ENCODE measurements at regions not wholly inside any gene's neighbourhood (a gene's known extent, or its start where the extent isn't known, plus 50 kb on each side); places are given as distances from the start of the nearest gene placed in this dataset.

DNA sequence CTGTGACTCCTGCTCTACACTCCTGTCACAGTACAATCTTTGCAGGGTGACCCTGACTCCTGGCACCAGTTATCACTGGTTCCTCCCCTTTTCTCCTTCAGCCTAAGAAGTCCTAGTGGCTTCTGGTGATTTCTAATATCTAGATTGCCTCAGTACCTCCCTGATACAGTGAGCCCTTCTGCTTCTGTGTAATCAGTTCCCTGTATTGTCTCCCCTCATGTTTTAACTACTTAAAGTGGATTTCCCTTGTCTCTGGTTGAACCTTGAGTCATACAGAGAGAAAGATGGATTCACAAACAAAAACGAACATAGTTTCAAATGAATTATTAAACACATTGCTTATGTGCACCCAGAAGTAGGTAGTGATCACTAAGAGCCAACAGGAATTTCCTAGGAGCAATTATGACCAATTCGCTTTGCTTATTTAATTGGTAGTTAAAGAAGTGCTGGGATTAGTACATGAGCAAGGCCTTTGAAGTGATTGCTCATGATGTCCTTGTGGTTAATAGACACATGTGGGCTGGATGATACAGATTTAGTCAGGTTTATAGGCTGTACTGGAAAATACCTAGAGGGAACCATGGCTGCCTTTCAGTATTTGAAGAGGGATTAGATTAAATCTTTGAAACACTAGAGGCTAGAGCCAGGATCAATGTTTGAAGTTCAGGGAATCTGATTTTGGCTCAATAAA is 145.8 kb upstream of the MEF2C start:
- DNase-seq (ENCODE audit: low spot score): peak; percentile 54

DNA sequence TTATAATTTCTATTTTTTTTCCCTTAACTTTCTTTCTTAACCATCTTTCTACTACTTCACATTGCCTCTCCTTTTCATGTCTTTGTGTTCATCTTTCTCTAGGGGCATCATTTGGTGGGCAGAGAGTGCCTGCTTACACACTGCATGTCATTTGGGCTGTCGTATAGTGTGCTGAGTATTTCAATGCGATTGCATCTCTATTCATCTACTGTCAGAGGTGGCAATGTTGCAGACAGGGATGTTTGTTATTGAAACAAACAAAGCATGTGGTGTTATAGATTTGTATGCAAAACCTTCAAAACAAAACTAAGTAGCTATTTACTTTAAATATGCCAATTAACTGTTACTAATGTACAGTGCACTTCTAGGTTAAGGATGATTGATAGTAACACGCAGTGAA is 141.1 kb upstream of the MEF2C start:
- DNase-seq (ENCODE audit: low spot score): no peak

DNA sequence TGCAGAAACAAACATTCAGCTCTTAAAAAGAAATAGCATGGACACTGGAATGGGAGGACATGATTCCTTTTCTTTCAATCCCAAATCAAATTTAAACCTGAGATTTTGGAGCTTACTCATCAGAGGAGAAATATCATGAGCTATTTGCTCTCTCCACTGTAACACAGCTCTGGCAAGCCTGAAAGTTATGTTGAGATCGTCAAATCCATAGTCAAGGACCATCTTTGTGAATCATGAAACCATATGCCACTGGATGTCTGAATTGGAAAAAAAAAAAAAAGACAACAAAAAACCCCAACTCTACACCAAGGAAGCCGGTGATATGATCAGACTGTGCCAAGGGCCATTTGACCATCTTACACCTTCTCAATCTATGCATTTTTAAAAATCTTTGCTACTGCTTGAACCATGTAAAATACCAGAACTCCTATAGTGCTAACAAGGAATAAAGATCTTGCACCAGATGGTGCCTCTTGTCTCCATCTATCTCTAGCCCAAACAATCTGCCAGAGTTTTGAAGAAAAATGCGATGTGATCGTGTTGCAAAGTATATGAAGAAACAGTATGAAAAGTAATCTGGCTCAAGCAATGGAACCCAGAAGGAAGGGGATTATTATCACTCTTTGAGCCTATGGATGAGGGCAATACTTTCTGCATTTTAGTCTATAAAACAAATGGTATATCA is 138.1 kb upstream of the MEF2C start:
- no peak for DNase-seq (ENCODE audit: low spot score)

DNA sequence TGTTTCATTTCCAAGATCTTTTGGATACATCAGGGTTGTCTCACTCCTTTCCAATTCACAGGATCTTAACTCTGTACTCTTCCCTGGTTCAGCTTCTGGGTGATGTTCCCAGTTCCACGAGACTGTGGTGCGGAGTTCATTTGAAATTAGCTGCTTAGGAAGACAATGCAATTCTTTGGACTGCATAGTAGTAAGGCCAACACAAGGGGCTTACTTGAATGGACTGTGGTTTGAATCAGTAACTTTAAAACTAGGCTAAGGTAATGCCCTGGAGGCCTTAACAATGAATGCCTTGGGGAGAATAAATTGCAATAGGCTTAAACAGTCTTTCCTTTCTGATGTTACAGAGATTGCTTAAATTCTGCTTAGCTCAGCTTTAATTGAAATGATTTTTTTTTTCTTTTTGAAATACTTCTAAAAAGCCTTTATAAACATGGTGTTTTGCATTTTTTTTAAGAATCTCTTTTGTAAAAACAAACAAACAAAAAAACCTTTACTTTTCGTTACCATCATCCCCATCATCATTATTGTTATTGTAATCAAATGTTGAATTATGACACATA is 133.8 kb upstream of the MEF2C start:
- DNase-seq (ENCODE audit: low spot score): no peak

DNA sequence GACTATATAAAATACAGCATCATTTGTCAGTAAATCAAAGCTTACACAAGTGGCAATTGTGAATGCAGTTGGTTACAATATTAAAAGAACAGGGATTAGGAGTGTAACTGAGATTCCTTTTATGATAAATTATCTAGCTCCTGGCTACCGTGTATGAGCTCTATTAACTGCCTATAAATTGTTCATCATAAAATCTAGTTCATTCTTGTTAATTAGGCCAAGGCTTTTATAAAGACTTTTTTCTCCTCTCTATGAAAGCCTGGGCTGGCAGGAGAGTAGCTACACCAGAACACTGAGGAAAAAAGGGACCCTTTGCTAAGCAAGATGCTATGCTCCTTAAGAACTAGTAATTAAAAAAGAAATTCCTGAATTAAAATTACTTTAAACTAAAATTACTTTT is 132.4 kb upstream of the MEF2C start:
- no peak for DNase-seq (ENCODE audit: low spot score)

DNA sequence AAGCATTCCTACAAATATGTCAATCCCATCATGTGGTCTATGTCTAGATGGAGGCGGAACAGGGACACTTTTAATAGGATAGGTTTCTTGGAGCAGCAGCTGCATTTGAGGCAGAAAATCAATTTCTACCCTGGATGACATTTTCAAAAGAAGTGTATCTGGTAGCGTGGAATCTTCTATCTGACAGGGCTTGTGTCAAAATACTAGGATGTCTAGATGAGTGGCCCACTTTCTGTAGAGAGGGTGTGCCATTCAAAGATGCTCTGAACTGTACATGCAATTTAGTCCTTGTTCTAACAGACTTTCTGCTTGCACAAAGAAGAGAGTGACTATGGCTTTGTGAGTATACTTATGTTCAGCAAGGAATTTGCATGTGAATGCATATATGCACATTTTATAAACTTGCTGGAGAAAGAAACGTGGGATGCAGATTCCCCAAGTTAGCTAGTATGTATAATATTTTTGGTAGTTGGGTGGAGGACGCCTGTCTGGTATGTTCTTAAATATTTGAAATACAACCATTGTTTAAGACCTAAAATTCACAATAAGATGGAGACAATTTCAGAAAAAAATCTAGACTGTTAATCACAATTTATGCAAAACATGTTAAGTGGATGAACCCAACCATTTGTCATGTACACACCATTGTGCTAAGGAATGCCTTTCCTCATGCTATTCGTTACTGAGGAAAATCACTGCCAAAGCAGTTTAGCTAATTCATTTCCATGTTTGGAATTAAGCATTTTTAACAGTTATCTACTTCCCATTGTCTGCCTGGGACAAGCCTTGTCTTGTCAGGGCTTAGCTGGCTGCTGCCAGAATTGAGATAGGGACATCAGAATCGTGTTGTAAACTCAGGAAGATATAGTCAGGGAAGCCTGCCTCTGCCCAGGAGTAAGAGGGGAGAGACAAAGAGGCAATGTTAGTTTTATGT is 129.1 kb upstream of the MEF2C start:
- no peak for DNase-seq (ENCODE audit: low spot score)

DNA sequence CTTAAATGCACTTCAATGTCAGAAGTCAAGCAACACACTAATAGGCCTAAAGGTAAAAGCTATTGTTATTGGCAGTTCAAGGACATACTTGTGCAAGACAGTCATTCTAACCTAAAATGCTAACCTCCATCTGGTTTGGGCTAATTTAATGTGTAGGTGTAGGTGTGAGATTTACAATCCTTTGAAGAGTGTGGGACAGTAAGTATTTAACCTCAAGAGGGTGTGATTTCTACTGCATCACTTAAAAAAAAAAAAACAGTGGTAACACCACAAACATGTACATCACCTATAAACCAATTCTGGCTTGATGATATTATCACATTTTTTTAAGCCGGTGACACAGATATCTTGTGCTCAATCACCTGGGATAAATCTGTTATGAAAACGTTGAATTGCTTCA is 127.5 kb upstream of the MEF2C start:
- DNase-seq (ENCODE audit: low spot score): peak; percentile 67

DNA sequence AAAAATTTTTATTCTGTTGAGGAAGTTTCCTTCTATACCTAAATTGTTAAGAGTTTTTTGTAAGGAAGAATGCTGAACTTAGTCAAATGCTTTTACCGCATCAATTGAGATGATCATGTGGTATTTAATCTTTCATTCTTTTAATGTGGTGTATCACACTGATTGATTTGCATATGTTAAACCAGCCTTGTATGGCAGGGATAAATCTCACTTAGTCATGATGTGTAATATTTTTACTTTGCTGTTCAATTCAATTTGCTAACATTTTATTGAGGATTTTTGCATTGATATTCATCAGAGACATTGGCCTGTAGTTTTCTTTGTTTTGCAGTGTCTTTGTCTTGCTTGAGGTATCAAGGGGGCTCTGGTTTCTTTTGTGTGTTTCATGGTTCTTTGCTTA is 125.3 kb upstream of the MEF2C start:
- no peak for DNase-seq (ENCODE audit: low spot score)

DNA sequence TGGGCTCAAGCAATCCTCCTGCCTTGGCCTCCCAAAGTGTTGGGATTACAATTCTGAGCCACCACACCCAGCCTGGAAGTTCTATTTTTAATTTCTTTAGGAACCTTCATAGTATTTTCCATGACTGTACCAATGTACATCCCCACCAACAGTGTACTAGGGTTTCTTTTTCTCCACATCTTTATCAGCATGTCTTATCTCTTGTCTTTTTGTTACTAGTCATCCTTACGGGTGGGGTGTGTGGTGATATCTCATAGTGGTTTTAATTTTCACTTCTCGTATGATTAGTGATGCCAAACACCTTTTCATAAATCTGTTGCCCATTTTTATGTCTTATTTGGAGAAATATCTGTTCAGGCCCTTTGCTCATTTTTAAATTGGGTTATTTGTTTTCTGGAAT is 123.0 kb upstream of the MEF2C start:
- DNase-seq (ENCODE audit: low spot score): no peak

DNA sequence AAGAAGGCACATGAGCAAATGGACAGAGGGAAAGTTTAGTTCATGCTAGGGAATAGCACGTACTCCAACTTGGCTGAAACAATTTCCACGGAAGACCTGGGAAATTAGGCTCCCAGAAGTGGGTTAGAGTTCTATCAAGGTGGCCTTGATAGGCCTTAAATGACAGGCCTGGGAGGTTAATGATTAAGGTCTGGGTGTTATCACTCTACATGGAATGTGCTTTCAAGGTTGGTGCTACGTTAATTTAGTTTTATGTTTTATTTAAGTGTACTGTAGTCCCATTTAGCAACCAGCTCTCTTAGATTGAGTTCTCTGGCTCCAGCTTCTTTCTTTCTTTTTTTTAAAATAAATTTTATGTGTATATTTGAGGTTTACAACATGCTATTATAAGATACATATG is 121.4 kb upstream of the MEF2C start:
- DNase-seq (ENCODE audit: low spot score): no peak

DNA sequence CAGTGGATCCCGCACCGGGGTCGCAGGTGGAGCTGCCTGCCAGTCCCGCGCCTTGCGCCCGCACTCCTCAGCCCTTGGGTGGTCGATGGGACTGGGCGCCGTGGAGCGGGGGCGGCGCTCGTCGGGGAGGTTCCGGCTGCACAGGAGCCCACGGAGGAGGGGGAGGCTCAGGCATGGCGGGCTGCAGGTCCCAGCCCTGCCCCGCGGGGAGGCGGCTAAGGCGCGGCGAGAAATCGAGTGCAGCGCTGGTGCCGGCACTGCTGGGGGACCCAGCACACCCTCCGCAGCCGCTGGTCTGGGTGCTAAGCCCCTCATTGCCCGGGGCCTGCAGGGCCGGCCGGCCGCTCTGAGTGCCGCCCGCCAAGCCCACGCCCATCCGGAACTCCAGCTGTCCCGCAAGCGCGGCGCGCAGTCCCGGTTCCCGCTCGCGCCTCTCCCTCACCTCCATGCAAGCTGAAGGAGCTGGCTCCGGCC is 120.6 kb upstream of the MEF2C start:
- DNase-seq (ENCODE audit: low spot score): no peak

DNA sequence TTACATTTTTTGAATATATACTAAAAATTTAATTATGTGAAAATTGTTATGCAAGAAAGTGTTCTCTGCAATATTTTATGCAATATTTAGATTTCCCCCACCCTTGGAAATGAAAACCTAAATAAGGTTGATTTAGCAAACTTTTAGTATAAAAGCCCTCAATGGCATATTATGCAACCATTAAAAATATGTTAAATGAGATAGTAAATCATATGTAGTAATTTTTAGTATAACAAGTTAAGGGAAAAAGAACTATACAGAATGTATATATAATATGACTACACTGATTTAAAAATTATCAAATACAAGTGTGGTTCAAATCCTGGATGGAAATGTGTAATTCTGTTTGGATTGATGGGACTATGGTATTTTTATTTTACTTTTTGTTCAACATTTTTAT is 116.9 kb upstream of the MEF2C start:
- no peak for DNase-seq (ENCODE audit: low spot score)

- no peak for DNase-seq (ENCODE audit: low spot score)
Measured at GRCh38 chr5:88997937-88998336, 115.0 kb upstream of the MEF2C start.

GRCh38 chr5:88984040-88984439 is 101.1 kb upstream of the MEF2C start:
- no peak for DNase-seq (ENCODE audit: low spot score)

DNA sequence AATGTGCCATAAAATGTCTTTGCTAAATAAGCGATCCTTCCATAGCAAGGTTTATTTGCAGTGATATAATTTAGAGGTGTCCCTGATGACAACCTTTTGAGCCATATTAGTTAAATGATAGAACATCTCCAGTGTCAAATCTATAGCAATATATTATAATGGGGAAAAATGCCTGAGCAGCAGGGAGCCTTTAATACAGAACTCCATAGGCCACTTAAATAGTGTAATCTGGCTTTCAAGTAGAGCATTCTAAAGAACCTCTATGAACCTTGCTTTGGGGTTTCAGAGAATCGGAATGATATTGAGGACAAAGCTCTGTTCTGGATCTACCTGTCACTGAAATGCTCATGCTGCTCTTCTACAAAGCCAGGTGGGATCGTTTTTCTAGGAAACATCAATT is 96.7 kb upstream of the MEF2C start:
- no peak for DNase-seq (ENCODE audit: low spot score)

GRCh38 chr5:88979244-88979643 is 96.3 kb upstream of the MEF2C start:
- no peak for DNase-seq (ENCODE audit: low spot score)

DNA sequence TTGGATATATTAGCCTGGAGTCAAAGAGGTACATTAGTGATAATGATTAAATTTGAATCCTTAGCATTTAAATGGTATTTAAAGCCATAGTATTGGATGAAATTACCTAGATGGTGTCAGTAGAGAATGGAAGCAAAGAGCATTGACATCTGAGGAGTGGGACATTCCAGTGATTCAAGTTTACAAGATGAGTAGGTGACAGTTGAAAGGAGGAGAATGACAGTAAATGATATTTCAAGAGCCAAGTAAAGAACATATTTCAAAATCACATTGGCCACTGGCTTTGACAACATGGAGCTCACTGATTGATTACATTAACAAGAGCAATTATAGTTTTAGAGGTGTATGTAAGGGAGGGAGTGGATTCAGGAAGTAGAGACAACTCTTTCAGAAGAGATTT is 93.9 kb upstream of the MEF2C start:
- DNase-seq (ENCODE audit: low spot score): no peak

DNA sequence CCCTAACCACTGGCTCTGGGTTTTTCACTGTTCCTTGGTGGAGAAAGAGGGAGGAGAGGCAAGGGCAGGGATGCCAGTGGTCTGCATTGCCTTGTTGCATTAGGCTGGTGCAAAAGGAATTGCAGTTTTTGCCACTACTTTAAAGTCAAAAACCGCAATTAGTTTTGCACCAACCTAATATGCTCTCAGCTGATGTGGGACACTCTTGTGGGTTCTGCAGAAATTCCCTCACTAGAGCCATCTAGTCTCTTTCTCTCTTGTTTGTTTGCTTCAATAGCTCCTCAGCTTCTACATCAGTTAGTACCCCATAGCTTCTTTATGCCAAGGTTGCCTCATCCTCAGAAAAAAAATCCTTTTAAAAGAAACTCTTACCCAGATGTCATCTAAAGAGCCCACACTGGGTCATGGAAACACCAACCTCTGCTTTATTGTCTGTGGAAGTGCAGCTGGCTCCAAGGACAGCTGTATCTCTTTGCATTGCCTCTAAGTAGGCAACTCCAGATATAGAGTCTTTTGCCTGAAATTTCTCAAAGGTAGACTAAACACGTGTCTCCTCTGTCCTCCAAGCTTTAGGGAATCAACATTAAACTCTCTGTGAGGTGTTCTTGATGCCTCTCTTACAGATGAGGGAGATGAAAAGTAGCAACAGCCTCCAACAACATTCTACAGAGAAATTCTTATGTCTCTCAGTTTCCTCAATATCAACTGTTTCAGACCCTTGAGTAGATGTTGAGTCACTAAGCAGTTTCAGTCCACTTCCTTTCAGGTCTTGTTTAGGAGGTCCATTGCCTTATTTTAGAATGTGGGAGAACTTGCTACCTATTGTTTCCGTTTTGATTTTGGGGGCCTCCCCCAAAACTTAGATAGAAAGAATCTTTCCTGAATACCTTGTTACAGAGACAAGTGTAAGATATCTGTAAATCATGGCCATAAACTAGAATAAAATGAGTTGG is 84.9 kb upstream of the MEF2C start:
- DNase-seq (ENCODE audit: low spot score): no peak

DNA sequence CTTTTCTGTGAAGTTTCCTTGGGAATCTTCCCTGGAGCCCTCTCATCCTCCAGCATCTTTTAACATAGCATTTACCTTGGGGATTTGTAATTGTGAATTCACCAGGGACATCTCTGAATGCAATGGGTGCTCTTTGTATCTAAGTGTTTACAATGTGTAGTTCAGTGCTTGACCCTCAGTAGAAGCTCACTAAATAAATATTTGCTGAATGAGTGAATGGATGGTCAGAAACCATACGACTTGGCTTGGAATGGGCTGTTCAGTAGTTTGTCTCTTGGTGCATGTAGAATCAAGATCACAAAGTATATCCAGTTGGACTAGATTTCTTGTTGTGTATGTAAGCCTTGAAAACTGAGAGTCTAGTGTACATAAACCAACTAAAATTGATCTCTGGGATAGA is 81.8 kb upstream of the MEF2C start:
- DNase-seq (ENCODE audit: low spot score): no peak

- DNase-seq (ENCODE audit: low spot score): no peak
Measured at GRCh38 chr5:88957013-88957412, 74.0 kb upstream of the MEF2C start.

GRCh38 chr5:88956416-88956815 is 73.4 kb upstream of the MEF2C start:
- DNase-seq (ENCODE audit: low spot score): peak; percentile 31
